ENCODE measurements at regions not wholly inside any gene's neighbourhood (a gene's known extent, or its start where the extent isn't known, plus 50 kb on each side); places are given as distances from the start of the nearest gene placed in this dataset.

GRCh38 chr10:88116971-88117626, 253.7 kb downstream of the PTEN start:
- TF ChIP-seq POLR2AphosphoS5 (IDR thresholded peaks at IDR 0.05) (no peak), CTCF (IDR thresholded peaks at IDR 0.05) (no peak), POLR2A (IDR thresholded peaks at IDR 0.05) (no peak), EP300 (IDR thresholded peaks at IDR 0.05) (no peak)
